Activated T-helper 1 cell treated with anti-CD3 and anti-CD28 coated beads, Interleukin-2, amount 50 U/mL, for 16 hours (primary cell): ENCODE measurements at regions not wholly inside any gene's neighbourhood (a gene's known extent, or its start where the extent isn't known, plus 50 kb on each side); places are given as distances from the start of the nearest gene placed in this dataset.
"Not testable (repeated sequence)": the region's sequence is repeated elsewhere in the genome, so short reads cannot be mapped to it uniquely, and the experiment has no call there.

Experiments used
- DNase-seq, 2 donors: peaks; one replicate each; pipeline ENCODE4 v3.0.0-alpha.2; 2020; ENCODE audit warnings: low read depth in 1 of 2, low spot score in 1 of 2

DNA sequence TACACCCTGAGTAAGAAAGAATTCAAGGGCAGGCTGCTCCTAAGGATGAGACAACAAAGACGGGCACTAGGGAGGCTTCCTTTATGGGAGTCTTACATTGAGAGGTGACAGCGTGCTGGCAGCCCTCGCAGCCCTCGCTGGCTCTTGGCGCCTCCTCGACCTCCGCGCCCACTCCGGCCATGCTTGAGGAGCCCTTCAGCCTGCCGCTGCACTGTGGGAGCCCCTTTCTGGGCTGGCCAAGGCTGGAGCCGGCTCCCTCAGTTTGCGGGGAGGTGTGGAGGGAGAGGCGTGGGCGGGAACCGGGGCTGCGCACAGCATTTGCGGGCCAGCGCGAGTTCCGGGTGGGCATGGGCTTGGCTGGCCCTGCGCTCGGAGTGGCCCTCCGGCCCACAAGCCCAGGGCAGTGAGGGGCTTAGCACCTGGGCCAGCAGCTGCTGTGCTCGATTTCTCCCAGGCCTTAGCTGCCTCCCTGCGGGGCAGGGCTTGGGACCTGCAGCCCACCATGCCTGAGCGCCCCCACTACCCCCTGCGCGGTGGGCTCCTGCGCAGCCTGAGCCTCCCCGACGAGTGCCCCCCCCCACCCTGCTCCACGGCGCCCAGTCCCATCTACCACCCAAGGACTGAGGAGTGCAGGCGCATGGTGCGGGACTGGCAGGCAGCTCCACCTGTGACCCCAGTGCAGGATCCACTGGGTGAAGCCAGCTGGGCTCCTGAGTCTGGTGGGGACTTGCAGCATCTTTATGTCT is 75.3 kb downstream of the BARX1 start:
- not testable (repeated sequence) for DNase-seq

DNA sequence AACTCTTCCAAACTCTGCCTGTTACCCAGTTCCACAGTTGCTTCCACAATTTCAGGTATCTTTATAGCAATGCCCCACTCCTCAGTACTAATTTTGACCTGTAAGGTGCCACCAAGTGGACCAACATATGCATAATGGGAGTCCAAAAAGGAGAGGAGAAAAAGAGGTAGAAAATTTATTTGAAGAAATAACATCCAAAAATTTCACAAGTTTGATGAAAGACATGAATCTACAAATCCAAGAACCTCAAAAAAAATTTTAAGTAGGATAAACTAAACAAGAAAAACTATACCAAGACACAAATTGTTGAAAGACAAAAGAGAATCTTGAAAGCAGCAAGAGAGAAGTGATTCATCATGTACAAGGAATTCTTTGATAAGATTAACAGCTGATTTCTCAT is 79.8 kb downstream of the BARX1 start:
- no peak for DNase-seq

DNA sequence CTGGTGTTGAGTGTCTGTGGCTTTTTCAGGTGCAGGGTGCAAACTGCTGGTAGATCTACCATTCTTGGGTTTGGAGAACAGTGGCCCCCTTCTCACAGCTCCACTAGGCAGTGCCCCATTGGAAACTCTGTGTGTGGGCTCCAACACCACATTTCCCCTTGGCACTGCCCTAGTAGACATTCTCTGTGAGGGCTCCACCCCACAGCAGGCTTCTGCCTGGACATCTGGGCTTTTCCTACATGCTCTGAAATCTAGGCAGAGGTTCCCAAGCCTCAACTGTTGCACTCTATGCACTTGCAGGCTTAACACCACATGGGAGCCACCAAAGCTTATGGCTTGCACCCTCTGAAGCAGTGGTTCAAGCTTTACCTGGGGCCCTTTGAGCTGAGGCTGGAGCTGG is 80.9 kb downstream of the BARX1 start:
- no peak for DNase-seq

DNA sequence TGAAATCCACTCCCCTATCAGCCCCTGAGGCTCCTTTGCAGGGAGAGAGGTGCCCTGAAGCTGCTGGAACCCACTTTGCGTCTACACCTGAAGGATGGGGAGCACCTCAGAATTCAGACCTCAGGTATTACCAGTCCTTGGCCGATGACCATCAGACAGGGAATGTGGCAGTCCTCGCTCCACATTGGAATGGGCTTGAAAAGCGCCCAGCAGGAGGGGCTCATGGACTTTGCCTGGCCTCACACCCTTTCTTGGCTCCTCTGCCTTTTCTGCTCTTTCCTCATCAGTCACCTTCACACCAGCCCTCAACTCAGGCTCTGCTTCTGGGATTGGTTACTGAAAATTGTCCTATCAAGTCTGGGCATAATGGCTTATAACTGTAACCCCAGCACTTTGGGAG is 83.9 kb downstream of the BARX1 start:
- DNase-seq: no peak

DNA sequence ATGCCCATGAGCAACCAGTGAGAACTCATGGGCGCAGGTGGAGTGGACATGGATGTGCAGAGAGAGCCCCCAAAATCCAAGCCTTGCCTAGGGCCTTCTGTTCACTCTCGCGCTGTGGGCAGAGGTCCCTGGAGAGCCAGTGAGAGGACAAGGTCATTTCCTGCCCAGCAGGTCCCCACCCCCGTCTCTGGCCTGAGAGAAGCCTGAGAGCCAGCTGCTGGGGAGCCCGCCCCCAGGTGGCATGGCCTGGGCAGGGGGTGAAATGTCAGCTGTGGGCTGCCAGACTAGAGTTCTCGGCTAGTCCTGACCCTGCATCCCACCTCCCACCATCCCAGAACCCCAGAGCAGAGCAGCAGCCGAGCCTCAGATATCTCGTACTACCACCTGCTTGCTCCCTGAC is 85.3 kb downstream of the BARX1 start:
- no peak for DNase-seq

DNA sequence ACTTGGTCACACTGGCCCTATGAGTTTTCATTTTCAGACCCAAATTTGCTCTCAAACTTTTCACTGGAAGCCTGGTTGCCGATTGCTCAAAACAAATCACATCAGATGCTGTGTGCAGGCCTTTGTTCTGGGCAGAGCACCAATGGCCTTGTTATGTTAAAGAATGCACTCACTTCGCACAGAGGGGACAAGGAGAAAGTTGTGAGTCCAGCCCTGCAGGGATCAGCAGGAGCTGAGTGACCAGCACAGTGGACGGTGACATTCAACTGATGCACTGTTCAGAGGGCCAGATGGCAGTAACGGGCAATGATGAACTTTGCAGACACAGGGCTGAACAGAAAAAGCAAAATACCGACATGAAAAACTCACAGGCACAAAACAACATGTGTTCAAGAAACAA is 86.1 kb downstream of the BARX1 start:
- DNase-seq: no peak

DNA sequence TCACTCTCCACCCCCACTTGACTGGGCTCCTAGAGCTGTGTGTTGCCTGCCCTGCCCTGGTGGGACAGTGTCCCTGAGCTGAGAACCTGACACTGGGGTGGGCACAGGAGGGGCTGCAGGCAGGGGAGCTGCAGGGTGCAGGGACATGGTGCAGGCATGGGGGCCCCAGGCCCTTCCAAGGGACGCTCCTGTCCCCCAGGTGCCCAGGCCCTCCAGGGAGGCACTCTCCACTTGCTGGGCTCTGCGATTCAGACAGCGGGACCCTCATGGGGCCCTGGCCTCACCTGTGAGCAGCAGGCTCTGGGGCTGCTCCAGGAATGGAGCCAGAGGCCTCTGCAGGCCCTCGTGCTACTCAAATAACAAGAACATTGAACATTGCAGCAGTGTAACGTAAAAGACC is 89.4 kb downstream of the BARX1 start:
- DNase-seq: no peak

DNA sequence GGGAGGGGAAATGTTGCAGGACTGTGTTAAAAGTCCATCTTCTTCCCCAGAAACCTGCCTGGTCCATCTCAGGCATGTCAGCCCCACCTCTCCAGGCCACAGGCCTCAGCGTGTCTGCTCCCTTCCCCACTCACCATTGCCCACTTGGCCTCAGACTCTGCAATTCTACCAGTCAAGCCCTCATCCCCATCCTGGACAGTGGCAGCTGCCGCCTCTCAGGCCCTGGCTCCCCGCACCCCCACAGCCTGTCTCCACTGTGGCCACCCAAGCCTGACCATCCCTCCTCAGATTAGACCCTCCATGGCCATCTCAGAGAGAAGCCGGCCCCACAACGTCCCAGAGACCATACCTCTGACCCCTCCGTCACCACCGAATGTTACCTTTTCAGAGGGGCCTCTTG is 89.9 kb downstream of the BARX1 start:
- no peak for DNase-seq

DNA sequence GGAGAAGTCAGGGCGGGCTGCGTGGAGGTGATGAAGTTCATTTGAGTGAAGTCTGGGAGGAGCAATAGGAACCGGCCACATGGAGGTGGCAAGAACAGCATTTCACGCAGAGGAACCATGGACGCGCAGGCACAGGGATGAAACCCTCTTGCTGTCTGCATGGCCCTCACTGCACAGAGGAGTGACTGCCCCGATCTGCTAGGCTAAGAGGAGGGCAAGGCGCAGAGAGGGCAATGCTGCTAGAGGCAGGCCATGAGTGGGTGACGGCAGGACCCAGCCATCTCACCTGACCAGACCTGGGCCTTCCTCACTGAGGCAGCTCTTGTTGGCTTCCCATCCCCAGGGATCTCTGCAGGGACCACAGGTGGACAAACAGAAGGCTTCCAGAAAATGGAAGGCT is 90.3 kb downstream of the BARX1 start:
- no peak for DNase-seq

DNA sequence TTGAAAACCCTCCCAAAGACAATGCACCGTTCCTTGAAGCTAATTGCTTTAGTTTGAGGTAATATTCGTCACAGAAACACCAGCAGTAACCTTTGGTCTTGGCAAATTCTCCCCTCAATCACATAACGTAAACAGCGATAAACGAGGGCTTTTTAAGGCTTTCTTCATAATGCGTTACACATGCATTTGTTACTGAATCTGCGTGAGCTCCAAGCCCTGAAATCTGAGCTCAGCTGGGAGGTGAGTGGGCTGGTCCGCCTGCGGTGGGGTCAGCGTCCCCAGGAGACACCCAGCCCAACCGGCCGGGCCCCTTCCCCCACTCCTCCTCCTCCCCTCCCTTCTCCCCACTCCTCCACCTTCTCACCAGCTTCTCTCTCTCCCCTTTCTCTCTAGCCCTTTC is 91.1 kb downstream of the BARX1 start:
- no peak for DNase-seq

DNA sequence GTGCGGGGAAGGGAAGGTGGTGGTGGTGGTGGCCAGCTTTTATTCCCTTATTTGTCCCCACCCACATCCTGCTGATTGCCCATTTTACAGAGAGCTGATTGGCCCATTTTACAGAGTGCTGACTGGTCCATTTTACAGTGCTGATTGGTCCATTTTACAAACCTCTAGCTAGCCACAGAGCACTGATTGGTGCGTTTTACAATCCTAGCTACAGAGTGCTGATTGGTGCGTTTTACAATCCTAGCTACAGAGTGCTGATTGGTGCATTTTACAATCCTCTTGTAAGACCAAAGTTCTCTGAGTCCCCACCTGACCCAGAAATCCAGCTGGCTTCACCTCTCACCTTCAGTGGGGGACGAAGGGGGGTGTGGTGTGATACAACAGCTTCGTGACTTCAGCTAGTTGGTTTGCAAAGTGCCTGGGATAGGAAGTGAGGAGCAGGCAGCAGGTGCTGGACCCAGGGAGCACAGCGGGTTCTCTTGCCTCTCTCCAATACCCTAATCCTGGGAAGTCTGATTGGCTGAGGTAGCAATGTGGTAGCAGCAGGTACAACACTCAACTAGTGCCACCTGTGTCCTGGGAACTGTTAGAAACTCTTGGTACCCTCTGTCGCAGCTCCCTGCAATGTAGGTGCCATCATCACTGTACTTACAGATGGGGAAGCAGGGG is 92.1 kb downstream of the BARX1 start:
- no peak for DNase-seq

DNA sequence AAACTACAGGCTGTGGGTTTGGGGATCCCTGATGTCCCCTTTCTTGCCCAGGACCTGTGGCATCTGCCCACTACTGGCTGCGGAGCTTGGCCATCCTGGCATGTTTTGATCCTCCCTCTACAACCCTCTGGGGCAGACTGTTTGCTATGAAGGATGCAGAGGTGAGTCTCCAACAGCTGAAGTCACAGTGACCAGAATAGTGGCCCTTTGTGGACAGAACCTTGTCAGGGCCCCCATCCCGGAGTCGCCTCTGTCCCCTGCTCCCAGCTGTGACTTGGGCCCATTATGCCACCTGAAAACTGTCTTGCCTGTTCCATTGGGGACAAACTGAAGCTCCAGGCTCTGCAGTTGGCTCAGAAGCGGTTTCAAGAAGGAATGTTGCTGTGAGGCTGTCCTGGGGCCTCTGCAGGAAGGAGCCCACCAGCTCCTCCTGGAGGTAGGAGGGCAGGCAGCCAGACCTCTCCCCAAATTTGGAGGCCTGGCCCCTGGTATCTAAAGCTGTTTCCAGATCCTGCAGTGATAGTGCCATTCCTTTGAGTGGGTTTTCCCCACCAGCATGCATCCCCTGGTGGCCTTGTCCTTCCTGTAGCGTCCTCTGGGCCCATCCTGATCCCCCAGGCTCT is 93.3 kb downstream of the BARX1 start:
- no peak for DNase-seq

DNA sequence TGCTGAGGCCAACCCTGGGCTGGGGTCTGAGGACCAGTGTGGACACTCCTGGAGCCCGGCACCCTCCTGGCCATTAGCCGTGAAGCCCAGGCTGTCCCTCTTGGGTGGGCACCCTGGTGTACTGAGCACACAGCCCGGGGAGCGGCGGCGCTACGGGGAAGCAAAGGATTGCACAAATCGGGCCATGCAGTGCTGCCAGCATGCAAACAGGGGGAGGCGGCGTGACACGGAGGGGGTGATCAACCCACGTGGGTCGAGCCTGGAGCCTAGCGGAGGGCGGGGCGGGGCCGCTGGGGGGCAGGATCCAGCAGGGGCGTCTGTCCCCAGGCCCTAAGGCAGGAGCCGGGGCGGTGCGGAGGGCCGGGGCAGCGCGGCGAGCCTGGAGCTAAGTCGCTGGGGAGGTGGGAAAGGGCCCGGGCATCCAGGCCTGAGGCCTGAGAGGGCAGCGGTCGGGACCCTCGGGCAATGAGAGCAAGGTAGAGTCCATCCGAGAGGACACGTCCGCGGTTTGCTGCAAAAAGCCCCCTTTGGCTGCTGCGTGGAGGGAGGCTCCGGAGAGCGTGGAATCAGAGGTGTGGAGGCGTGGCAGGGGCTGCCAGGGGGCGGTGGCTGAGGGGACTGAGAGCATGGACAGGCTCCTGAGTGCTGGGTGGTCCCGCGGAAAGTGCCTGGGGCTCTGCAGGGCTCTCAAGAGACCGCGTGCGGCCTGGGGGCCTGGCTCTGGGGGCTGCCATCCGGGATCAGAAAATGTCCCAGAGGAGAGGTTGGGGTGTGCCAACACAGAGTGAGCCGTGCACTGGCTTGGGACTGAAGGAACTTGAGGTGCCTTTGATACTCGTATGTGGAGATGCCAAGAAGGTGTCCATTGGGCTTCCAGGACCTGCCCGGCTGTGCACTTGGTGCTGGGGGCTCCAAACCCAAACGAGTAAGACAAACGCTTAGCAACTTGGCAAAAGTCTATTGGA is 94.2 kb downstream of the BARX1 start:
- no peak for DNase-seq

DNA sequence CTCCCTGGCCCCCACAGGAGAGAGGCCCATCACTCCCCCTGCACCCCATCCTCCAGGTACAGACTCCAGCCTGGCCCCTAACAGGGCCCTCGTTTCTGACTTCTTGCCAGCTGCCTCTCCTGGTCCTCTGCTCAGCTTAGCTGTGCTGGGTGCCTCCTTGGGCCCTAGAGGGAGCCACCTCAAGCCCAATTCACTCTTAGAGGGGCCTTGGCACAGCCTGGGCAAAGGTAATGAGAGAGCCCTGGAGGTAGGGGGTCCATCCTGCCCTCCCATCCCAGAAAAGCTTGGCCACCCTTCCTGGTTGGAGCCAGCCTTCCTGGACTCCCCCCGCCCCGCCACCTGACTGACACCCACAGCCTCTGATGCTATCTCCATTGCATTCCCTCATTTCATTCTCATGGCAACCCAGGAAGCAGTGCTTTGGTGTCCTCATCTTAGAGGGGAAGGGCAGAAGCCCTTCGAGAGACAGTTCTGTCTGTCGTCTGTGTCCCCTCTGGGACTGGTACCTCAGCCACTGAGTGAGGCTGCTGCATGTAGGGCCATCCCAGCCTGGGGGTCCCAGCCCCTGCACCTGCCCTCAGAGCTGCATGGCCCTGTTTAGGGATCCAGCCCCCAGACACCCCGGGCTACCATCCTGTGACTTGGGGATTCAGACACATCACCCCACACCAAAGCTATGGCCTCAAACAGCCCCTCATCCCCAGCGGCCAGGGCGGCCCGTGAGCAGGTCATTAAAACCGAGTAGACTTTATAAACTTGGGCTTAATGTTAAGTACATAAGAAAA is 95.5 kb downstream of the BARX1 start:
- DNase-seq: no peak

DNA sequence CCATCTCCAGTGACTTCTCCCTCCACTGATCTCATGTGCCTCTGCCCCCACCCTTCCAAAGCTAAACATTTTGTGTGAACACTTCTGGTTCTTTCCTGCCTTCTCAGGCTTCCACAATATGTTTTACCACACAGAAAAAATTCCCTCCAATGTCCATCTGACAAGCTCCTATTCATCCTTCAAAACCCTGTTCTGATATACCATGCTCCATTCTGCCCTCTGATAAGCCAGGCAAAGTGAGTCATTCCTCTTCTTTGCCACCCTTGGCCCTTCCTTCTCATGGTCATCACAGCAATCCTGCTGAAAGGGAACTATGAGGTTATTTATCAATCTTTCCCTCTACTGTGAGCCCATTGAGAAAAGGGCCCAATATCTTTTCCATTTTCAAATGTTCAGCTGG is 97.6 kb downstream of the BARX1 start:
- DNase-seq: no peak

DNA sequence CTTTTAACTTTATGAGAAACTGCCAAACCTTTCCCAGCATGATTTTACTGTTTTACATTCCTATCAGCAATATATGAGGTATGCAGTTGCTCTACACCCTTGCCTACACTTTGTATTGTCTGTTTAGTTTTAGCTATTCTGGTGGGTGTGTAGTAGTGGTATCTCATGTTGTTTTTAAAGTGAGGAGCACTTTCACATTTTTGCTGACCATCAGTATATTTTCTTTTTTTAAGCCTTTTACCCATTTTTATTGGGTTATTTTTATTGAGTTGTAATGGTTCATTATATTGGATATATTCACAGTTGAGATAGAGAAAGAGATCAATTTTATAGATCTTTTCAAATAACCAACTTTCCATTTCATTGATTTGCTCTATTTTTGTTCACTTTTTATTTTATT is 102.4 kb downstream of the BARX1 start:
- no peak for DNase-seq

DNA sequence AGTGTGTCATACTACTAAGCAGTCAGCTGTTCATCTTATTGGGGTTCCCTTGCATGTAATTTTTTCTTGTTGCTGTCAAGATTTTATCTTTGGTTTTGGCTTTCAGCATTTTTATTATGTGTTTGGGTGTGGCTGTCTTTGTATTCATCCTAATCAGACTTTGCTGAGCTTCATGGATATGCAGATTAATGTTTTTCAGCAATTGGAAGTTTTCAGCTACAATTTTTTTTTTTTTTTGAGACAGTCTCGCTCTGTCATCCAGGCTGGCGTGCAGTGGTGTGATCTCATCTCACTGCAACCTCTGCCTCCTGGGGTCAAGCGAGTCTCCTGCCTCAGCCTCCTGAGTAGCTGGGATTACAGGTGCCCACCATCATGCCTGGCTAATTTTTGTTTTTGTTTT is 108.8 kb downstream of the BARX1 start:
- DNase-seq: no peak

DNA sequence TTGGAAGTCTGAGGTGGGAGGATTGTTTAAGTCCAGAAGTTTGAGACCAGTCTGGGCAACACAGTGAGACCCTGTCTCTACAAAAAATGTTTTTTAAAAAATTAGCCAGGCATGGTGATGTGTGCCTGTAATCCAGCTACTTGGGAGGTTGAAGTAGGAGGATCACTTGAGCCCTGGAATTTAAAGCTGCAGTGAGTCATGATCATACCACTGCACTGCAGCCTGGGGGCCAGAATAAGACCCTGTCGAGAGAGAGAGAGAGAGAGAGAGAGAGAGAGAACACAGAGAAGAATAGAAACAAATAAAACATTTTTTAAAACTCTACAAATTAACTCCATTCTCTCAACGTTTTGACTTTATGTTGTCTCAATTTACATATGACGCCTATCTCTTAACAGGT is 111.8 kb downstream of the BARX1 start:
- DNase-seq: no peak

DNA sequence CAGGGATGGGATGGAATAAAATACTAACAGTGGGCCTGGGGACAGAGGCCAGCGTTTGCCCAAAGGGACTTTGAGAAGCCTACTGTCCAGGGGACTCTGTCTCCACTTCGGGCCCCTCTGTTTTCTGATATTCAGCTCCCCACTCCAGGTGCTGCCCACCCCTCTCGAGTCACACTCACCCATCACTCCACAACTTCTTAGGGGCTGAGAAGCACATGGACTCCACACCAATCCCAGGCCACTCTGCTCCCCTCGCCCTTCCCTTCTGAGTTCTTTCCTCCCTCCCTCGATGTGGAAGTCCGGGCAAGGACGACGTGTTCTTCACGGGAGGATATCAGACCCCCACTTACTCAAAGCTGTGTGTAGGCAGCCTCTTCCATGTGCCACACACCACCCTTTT is 124.5 kb downstream of the BARX1 start:
- DNase-seq: no peak

DNA sequence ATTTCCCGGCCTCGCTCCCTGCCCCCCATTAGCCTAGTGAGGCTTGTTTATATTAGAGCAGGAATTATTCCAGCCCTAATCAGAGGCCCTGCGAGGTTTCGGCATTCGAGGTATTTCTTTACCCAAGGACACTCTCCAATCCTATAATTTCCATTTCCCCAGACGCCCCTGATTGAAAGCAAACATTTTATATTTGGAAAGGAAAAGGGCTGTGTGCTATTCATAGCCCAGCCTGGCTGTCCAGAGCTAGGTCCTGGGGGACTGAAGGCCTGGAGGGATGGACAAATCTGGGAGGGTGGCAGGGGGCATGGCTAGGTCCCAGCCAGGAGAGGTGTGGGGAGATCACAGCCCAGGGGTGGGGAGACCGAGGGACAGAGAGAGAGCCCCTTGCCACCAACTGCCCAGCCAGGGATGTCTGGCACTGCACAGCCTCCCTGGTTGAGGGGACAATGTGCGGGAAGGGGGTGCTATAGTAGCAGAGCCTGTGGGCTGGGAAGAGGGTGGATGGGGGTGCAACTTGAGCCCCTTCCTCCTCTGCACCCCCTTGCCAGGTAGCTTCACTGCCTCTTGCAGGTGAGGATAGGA is 125.1 kb downstream of the BARX1 start:
- no peak for DNase-seq
